HG03066 (cell line): ENCODE measurements at regions not wholly inside any gene's neighbourhood (a gene's known extent, or its start where the extent isn't known, plus 50 kb on each side); places are given as distances from the start of the nearest gene placed in this dataset.

Experiments used
- ATAC-seq: cut with Tn5 transposase; IDR thresholded peaks from one replicate; pipeline ENCODE4 v1.9.1; 2021; ENCODE audit warnings: low read depth; ENCODE audit not compliant: unreplicated experiment

GRCh38 chr3:31357451-31357850 is 175.3 kb upstream of the STT3B start:
- ATAC-seq, result no peak

DNA sequence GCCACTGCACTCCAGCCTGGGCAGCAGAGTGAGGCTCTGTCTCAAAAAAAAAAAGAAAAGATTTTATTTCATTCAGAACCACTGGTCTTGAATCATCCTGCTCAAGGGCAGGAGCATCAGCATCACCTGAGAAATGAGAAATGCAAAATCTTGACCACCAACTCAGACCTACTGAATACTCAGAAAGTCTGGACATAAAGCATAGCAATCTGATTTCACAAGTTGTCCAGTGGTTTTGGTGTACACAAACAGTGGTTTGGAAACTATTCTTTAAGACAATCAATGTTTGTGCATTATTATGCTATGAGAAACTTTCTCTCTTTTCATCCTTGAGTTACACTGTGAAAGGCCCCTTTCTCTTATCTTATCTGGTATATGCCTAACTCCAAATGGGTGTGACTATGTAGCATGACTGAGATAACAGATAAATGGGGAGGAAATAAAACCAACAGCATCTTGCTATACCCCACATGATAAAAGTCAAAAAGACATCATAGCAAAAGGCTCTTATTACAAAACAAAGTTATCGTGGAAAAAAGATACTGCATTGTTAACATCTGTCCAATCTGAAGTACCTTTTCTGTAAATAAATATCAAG is 174.2 kb upstream of the STT3B start:
- ATAC-seq, result no peak

GRCh38 chr3:31361371-31362273 is 171.1 kb upstream of the STT3B start:
- no peak for ATAC-seq

GRCh38 chr3:31364188-31364587 is 168.5 kb upstream of the STT3B start:
- ATAC-seq, result no peak

GRCh38 chr3:31364711-31365110 is 168.0 kb upstream of the STT3B start:
- ATAC-seq, result no peak

- no peak for ATAC-seq
Observed at GRCh38 chr3:31367518-31367917, 165.2 kb upstream of the STT3B start.

DNA sequence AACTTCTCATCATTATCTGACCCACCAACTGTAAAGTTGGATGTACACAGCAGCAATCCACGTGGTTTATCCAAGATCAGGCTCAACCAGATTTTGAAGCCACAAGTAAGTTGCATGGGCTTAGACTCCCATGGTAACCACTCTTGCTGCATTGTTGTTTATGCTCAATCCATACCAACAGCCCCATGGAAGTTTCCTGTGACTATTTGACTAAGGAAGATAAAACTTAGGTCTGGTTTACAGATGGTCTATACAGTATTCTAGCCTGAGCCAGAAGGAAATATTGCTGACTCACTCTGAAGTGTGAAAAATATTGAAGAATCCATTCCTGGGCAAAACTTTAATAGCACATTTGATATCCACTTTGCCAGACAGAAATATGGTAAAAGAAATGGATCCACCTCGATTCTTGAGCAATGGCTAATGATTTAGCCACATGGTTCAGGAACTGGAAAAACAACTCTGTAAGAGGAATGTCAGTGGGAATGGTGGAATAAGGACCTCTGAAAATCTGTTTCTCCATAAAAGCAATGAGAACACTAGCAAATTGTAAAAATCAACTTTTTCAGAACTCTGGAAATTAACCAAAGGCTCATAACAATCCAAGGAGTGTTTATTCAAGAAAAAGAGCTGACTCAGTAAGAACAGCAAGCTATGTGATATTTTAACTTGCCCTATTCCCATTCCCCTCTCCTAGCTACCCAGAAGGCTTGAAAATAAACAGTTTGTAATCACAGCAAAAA is 162.9 kb upstream of the STT3B start:
- no peak for ATAC-seq

DNA sequence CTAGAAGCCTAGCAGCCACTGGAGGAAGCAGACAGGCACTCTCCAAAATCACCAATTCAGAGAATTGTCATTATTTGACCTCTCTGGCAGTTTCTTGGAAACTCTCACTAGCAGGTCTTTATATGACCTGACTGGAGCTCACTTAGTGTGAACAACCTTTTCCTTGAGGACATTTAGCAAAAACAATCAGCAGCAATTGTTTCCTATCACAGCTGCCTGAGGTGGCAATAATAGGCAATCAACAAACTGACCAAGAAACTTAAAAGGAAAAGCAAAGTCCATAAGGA is 162.4 kb upstream of the STT3B start:
- no peak for ATAC-seq

GRCh38 chr3:31370681-31371080 is 162.0 kb upstream of the STT3B start:
- no peak for ATAC-seq

GRCh38 chr3:31371484-31372177 is 161.1 kb upstream of the STT3B start:
- ATAC-seq, result no peak

DNA sequence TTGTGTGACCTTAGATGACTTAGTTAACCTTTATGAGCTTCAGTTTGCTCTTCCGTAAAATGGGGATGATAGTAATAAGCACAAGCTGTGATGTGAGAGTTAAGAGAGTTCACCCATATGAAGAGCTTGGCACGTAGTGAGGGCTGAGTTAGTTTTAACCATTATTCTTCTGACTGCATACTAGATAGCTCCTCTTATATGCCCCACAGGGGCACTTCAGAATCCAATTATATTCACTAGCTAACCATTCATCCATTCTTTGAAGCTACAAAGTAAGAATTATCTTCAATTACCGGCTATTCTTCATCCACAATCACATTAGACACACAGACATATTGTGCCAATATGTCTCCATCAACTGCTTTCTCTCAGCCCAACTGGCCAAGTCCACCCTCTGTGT is 159.0 kb upstream of the STT3B start:
- no peak for ATAC-seq

GRCh38 chr3:31377045-31377642 is 155.6 kb upstream of the STT3B start:
- no peak for ATAC-seq

DNA sequence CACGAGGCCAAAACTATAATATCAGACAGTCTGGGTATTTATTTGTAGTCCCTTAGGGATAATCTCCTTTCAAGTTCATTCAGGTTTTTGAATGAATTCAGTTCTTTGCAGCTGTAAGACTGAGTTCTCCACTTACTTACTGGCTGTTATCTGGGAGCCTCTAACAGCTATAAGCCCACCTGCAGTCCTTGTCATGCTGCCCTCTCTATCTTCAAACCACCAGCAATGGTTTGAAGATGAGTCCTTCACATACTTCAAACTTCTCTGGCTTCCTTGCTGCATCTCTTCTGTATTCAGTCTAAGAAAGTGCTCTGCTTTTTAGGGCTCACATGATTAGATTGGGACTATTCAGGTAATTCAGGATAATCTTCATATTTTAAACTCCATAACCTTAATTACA is 154.5 kb upstream of the STT3B start:
- ATAC-seq, result no peak

DNA sequence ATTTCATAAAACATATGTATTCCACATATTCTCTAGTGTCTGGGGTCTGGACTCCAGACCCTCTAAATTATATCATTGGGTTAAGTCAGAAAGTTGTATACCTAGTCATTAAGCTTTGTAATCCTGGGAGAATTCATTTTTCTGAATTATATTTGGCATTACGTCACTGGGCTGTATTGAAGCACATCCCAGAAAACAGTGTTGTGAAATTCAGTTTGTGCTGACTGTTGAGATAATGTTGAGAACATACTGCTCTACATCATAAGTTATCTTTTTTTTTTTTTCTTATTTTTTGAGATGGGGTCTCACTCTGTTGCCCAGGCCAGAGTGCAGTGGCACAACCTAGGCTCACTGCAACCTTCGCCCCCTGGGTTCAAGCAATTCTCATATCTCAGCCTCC is 153.1 kb upstream of the STT3B start:
- ATAC-seq, result no peak

- ATAC-seq, result no peak
Observed at GRCh38 chr3:31382856-31383255, 149.9 kb upstream of the STT3B start.

DNA sequence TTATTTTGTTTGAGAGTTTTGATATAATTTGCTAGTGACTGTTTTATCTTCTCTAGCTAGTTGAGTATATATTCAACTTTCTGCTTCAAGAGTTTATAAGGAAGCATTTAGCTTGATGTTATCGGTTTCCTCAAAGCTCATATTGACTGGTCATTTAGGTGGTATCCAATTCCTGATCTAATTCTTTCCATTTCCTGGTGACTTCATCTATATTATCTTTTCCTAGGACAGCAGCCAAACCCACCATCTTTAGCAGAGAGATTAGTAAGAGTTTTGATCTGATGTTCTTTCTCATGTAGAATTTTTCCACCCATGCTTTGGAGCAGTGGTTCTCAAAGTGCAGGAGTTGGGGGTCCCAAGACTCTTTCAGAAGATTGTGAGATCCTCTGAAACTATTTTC is 148.6 kb upstream of the STT3B start:
- no peak for ATAC-seq

- no peak for ATAC-seq
Observed at GRCh38 chr3:31389939-31390338, 142.8 kb upstream of the STT3B start.

GRCh38 chr3:31390466-31390865 is 142.3 kb upstream of the STT3B start:
- no peak for ATAC-seq

DNA sequence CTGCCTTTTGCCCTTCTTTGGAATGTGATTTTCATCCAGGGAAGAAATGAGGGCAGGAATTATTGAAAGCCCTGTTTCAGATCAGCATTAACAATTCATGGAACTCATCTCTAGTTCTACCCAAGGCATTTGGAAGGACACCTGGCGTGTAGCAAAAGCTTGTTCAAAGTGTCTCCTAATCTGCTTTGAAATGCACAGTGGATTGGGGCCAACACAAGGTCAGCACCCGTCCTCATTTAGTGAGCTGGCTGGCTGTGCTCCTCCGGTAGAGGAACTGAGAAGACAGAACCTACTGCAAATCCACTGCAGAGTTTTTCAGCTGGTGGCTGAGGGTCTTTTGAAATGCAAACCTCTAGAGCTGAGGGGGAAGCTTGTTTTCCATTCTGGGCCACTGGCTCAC is 141.6 kb upstream of the STT3B start:
- ATAC-seq, result peak; percentile 47

GRCh38 chr3:31392568-31392967 is 140.2 kb upstream of the STT3B start:
- peak; percentile 71 for ATAC-seq

- ATAC-seq, result no peak
Observed at GRCh38 chr3:31399271-31399670, 133.5 kb upstream of the STT3B start.
